IPS-20b (cell line): ENCODE measurements at regions not wholly inside any gene's neighbourhood (a gene's known extent, or its start where the extent isn't known, plus 50 kb on each side); places are given as distances from the start of the nearest gene placed in this dataset.

Source experiments
- H3K27ac ChIP-seq: one replicate; pipeline ENCODE4 v1.5.1; 2013; ENCODE audit warnings: low read length
- H3K27me3 ChIP-seq: 2 replicates; pipeline ENCODE4 v1.6.1; 2013; ENCODE audit warnings: mild to moderate bottlenecking, low read length, inconsistent platforms; ENCODE audit not compliant: insufficient read depth
- H3K36me3 ChIP-seq: 2 replicates; pipeline ENCODE4 v1.6.1; 2013; ENCODE audit warnings: low read depth, mild to moderate bottlenecking, inconsistent platforms, low read length, moderate library complexity; ENCODE audit not compliant: insufficient read depth
- H3K4me1 ChIP-seq: 2 replicates; pipeline ENCODE4 v1.6.1; 2013; ENCODE audit warnings: mild to moderate bottlenecking, control low read depth, inconsistent platforms, low read length, moderate library complexity; ENCODE audit not compliant: insufficient read depth
- H3K4me3 ChIP-seq: 2 replicates; pipeline ENCODE4 v1.5.1; 2013; ENCODE audit warnings: mild to moderate bottlenecking, low read length, inconsistent platforms
- H3K9ac ChIP-seq: 2 replicates; pipeline ENCODE4 v1.6.1; 2013; ENCODE audit warnings: low read depth, mild to moderate bottlenecking, inconsistent platforms, low read length, moderate library complexity
- H3K9me3 ChIP-seq: 2 replicates; pipeline ENCODE4 v1.6.1; 2013; ENCODE audit warnings: mild to moderate bottlenecking, low read depth, low read length, inconsistent platforms; ENCODE audit not compliant: insufficient read depth

GRCh38 chr1:56363007-56363770, 216.2 kb downstream of the PLPP3 start:
- Histone ChIP-seq H3K9ac (no peak overlapping the region), H3K4me3 (no peak overlapping the region), H3K27me3 (no peaks in the 10 kb centered on the region), H3K4me1 (no peaks in the 10 kb centered on the region), H3K27ac (no peak overlapping the region), H3K9me3 (no peaks in the 10 kb centered on the region), H3K36me3 (no peaks in the 10 kb centered on the region)

GRCh38 chr1:56360021-56360420, 219.3 kb downstream of the PLPP3 start:
- Histone ChIP-seq H3K4me3 (no peak overlapping the region), H3K9ac (no peak overlapping the region), H3K4me1 (no peaks in the 10 kb centered on the region), H3K27me3 (no peaks in the 10 kb centered on the region), H3K9me3 (no peaks in the 10 kb centered on the region), H3K36me3 (no peaks in the 10 kb centered on the region), H3K27ac (no peak overlapping the region)

GRCh38 chr1:56359056-56359455, 220.3 kb downstream of the PLPP3 start:
- H3K9ac ChIP-seq, result no peak overlapping the region
- H3K27me3 ChIP-seq, result no peaks in the 10 kb centered on the region
- no peaks in the 10 kb centered on the region for H3K4me1 ChIP-seq
- H3K9me3 ChIP-seq, result no peaks in the 10 kb centered on the region
- no peak overlapping the region for H3K27ac ChIP-seq
- H3K36me3 ChIP-seq, result no peaks in the 10 kb centered on the region
- no peak overlapping the region for H3K4me3 ChIP-seq

- Histone ChIP-seq H3K4me3 (no peak overlapping the region), H3K9me3 (no peaks in the 10 kb centered on the region), H3K9ac (no peak overlapping the region), H3K27me3 (no peaks in the 10 kb centered on the region), H3K27ac (no peak overlapping the region), H3K36me3 (no peaks in the 10 kb centered on the region), H3K4me1 (no peaks in the 10 kb centered on the region)
Measured at GRCh38 chr1:56357927-56358690, 221.3 kb downstream of the PLPP3 start.

GRCh38 chr1:56356376-56356990, 222.9 kb downstream of the PLPP3 start:
- no peaks in the 10 kb centered on the region for H3K27me3 ChIP-seq
- no peaks in the 10 kb centered on the region for H3K9me3 ChIP-seq
- H3K36me3 ChIP-seq, result no peaks in the 10 kb centered on the region
- H3K4me3 ChIP-seq, result no peak overlapping the region
- no peak overlapping the region for H3K9ac ChIP-seq
- no peak overlapping the region for H3K27ac ChIP-seq
- H3K4me1 ChIP-seq, result no peaks in the 10 kb centered on the region

- no peak overlapping the region for H3K4me3 ChIP-seq
- H3K9me3 ChIP-seq, result no peaks in the 10 kb centered on the region
- no peaks in the 10 kb centered on the region for H3K36me3 ChIP-seq
- no peaks in the 10 kb centered on the region for H3K27me3 ChIP-seq
- no peaks in the 10 kb centered on the region for H3K4me1 ChIP-seq
- no peak overlapping the region for H3K9ac ChIP-seq
- H3K27ac ChIP-seq, result no peak overlapping the region
Measured at GRCh38 chr1:56355918-56356317, 223.4 kb downstream of the PLPP3 start.

GRCh38 chr1:56355422-56355821, 223.9 kb downstream of the PLPP3 start:
- Histone ChIP-seq H3K27me3 (no peaks in the 10 kb centered on the region), H3K9me3 (no peaks in the 10 kb centered on the region), H3K36me3 (no peaks in the 10 kb centered on the region), H3K9ac (no peak overlapping the region), H3K4me3 (no peak overlapping the region), H3K4me1 (no peaks in the 10 kb centered on the region), H3K27ac (no peak overlapping the region)

GRCh38 chr1:56345831-56346230, 233.5 kb downstream of the PLPP3 start:
- H3K9me3 ChIP-seq, result peaks cover 3% of the 10 kb centered on the region; the same call in 1 of the 2 replicates
- H3K27ac ChIP-seq, result no peak overlapping the region
- H3K4me1 ChIP-seq, result peaks cover 3% of the 10 kb centered on the region; the same call in 1 of the 2 replicates
- H3K27me3 ChIP-seq, result no peaks in the 10 kb centered on the region
- no peaks in the 10 kb centered on the region for H3K36me3 ChIP-seq
- H3K9ac ChIP-seq, result no peak overlapping the region
- H3K4me3 ChIP-seq, result no peak overlapping the region

- Histone ChIP-seq H3K9ac (no peak overlapping the region), H3K27me3 (no peaks in the 10 kb centered on the region), H3K4me1 (peaks cover 3% of the 10 kb centered on the region; the same call in 1 of the 2 replicates), H3K27ac (no peak overlapping the region), H3K4me3 (no peak overlapping the region), H3K9me3 (no peaks in the 10 kb centered on the region), H3K36me3 (no peaks in the 10 kb centered on the region)
Measured at GRCh38 chr1:56340977-56341376, 238.4 kb downstream of the PLPP3 start.

GRCh38 chr1:56339786-56340465, 239.4 kb downstream of the PLPP3 start:
- no peak overlapping the region for H3K9ac ChIP-seq
- no peak overlapping the region for H3K27ac ChIP-seq
- no peaks in the 10 kb centered on the region for H3K36me3 ChIP-seq
- H3K4me3 ChIP-seq, result no peak overlapping the region
- H3K4me1 ChIP-seq, result peaks cover 3% of the 10 kb centered on the region; the same call in 1 of the 2 replicates
- H3K27me3 ChIP-seq, result no peaks in the 10 kb centered on the region
- H3K9me3 ChIP-seq, result no peaks in the 10 kb centered on the region

- H3K27ac ChIP-seq, result no peak overlapping the region
- H3K4me3 ChIP-seq, result no peak overlapping the region
- H3K9ac ChIP-seq, result no peak overlapping the region
- H3K4me1 ChIP-seq, result peaks cover 3% of the 10 kb centered on the region; the same call in 1 of the 2 replicates
- no peaks in the 10 kb centered on the region for H3K36me3 ChIP-seq
- no peaks in the 10 kb centered on the region for H3K9me3 ChIP-seq
- H3K27me3 ChIP-seq, result no peaks in the 10 kb centered on the region
Measured at GRCh38 chr1:56339093-56339492, 240.3 kb downstream of the PLPP3 start.
